Left cardiac atrium (tissue), 4 donors: ENCODE measurements at regions not wholly inside any gene's neighbourhood (a gene's known extent, or its start where the extent isn't known, plus 50 kb on each side); places are given as distances from the start of the nearest gene placed in this dataset.
"Not testable (repeated sequence)": the region's sequence is repeated elsewhere in the genome, so short reads cannot be mapped to it uniquely, and the experiment has no call there.

Source experiments
- ATAC-seq, 2 donors: fragments of 200-7000 bp; cut with Tn5 transposase; one replicate each; pipeline ENCODE4 v1.9.1; 2020; ENCODE audit warnings: mild to moderate bottlenecking in 2 of 2, moderate library complexity in 2 of 2
- DNase-seq: peaks from one replicate; pipeline ENCODE4 v3.0.0-alpha.2; 2020
- intact Hi-C, 2 donors: fragments of 100-400 bp; cut with DNase I; formaldehyde crosslinking; loops; one replicate each; pipeline versions ENCODE4 v1.14.1 to v1.15.1; 2022 to 2023
- donor health status: DM: no; HTN: yes; CAD: no.
- donor health status: DM: no; HTN: yes; CAD: no; lungs with severe emphysema.
- donor health status: DM: yes; HTN: yes; CAD: no.
- donor health status: Dilated cardiomyopathy.

DNA sequence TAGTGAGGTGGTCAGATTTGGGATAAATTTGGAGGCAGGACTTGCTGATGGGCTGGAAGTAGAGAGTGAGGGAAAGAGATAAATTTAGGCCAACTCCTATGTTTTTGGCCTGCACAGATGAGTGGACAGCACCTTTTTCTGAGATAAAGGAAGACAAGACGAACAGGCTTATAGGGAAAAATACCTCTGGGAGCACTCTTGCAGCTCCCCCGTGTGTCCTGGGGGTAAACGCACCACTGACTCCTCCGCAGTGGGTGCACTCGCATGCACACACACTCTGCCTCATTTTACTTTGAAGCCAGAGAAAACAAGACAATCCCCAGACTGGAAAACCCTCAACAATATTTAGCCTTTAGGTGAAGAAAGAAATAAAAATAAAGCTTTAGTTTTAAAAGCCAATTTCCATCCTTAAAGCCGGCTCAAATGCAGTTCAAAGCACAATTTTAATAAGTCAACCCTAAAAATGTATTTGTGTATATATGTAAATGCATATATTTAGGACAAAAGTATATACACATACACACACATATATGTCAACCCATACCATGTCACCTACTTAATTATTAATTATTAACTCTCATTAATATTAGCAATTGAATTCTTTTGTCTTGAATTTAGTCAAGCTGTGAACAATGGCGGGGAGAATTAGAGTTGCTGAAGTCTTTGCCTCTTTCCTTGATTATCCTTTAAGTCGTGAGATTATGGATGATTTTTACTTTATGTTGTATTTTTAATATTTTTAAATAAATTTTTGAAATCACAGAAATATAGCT, 341.8 kb downstream of the ZNF326 start:
- ATAC-seq (no peak), DNase-seq (no peak)
- intact Hi-C loops = no loop called here

DNA sequence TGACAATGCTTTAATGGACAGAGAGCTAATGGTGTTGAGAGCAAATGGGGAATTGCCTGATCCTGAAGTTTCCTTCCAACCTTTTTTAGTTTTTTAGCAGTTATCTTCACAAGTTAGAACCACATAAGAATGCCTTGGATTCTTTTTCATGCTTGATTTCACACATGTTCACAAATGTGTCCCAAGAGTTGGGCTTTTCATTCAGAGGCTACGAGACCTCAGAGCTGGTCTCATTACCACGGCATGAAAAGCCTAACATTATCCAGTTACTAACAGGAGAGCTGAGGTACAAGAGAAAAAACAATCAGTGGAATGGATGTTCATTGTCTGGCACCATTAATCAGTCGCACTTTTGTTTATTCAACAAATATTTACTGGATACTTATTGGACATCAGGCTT, 340.6 kb downstream of the ZNF326 start:
- DNase-seq (no peak), ATAC-seq (no peak)
- intact Hi-C loops = no loop called here

DNA sequence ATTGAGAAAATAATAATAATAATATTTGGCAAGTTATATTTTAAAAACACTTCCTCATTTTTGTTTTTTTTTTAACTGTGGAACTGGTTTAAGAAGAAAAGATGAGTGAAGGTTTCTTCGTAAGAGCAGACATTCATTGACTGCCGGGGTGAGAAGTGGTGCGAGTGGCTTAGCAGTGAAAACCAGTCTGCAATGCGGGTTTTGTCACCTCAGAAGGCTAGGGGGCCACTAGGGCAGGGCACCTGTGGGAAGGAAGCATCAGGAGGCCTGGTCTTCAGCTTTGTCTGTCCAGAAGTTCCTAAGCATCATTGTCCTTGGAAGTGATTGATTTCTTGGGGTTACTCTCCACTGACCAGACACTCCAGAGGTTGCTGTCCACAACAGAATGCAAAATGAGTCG, 339.2 kb downstream of the ZNF326 start:
- intact Hi-C loops = no loop called here
- DNase-seq (no peak), ATAC-seq (no peak)

DNA sequence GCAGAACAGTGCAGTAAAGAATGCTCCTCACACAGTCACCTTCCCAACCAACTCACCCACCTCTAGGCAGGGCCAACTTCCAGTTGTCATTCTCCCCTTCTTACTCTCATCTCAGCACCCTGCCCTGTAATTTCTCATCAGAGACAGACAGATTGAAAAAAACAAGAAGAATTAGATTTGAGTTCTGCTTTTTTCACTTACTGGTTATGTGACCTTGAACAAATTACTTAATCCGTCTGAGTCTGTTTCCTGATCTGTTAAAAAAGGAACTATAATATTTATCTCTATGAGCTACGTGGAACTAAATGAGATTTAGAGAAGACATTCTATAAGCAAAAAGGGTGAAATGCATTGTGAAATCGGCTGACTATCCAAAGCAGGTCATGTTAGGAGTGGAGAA, 330.3 kb downstream of the ZNF326 start:
- intact Hi-C loops = no loop called here
- ATAC-seq (no peak), DNase-seq (no peak)

DNA sequence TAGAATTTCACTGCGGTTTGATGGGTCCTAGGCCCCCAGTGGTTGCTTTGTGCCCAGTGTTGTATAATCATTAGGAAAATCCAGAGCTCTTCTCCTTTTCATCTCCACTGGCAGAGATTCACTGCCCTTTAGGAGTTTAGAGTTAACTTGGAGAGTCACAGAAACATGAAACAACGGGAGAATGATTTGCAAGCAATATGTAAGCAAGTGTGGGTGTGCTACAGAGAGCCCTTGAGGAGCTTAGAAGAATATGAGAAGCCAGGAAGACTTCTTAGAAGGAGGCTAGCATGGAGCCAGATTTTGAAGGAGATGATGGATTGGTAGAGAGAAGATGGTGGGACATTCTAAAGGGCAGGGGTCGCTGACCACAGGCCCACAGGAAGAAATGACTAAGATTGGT, 327.3 kb downstream of the ZNF326 start:
- DNase-seq = no peak
- ATAC-seq = no peak
- intact Hi-C loops = no loop called here

DNA sequence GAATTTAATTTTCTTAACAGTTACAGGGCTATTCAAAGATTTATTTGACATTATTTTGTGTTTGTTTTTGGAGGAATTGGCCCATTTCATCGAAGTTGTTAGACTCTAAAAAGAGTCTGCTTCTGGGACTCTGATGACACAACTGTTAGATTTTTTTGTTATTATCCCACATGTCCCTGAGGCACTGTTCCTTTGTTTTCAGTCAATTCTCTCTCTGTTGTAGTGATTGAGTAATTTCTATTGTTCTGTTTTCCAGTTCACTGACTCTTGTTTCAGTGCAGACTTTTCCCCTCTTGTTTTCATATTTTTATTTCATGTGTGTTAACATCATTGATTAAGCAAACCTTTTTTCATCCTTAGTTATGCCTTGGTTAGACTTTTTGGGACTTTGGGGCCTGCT, 325.0 kb downstream of the ZNF326 start:
- intact Hi-C loops = no loop called here
- DNase-seq (no peak), ATAC-seq (no peak)

DNA sequence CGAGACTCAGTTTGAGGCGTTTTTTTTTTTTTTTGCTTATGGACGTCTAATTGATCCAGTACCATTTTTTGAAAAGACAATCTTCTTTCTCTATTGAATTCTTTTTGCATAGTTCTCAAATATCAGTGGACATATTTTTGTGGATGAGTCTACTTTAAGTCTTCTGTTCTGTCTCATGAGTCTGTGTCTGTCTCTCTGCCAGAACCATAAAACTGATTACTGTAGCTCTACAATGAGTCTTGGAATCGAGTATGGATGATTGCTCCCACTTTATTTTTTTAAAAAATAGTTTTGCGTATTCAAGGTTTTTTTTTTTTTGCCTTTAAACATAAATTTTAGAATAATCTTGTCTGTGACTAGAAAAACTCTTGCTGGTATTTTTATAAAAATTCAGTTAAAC, 323.5 kb downstream of the ZNF326 start:
- intact Hi-C loops = no loop called here
- no peak for ATAC-seq
- DNase-seq = no peak

DNA sequence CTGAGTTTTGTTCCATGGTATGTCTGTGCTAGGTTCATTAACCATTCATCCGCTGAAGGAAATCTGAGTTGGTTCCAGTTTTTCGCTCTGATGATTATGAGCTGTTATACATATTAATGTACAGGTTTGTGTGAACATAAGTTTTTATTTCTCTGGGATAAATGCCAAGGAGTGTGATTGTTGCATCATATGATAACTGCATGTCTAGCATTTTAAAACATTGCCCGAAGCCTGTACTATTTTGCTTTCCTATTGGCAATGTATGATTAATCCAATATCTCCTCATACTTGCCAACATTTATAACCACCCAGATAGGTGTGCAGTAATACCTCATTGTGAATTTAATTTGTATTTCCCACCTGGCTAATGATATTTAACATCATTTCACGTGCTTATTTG, 322.7 kb downstream of the ZNF326 start:
- no peak for DNase-seq
- intact Hi-C loops = no loop called here
- ATAC-seq = no peak

DNA sequence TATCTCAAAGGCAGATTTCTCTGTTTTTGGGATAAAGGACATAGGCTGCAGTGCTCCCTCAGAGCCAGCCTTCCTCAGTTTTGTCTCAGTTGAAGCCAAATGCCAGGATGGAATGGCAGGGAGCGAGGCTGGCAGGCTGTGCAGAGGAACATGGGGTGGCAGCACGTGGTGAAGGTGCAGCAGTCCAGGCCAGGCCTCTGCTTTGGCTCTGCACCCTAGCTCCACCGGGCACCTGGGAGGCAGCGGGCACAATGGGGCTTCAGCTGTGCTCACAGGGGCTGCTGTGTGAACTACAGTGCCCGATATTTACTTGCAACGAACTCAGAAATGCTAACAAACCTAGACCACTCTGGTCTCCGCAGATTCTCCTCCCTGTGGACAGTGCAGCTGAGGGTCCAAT, 319.6 kb downstream of the ZNF326 start:
- DNase-seq = no peak
- no peak for ATAC-seq
- intact Hi-C loops = no loop called here

DNA sequence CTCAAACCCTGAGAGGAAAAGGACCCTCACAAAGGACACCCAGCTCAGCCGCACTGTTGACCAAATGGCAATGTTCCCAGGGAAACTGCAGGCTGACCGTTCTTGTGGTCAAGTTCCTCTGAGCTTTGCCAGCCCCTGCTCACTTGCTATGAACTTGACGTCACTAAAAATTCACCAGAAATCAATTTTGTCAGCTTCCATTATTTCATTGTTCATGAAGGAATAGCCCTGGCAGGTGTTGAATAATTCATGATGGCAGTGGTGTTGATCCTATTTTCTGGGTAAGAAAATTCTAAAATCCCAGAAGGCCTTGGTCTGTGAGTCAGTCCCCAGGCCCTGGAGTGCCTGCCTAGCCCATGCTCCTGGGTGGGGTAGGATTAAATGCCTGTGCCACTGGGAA, 318.9 kb downstream of the ZNF326 start:
- ATAC-seq (no peak), DNase-seq (no peak)
- intact Hi-C loops = no loop called here

DNA sequence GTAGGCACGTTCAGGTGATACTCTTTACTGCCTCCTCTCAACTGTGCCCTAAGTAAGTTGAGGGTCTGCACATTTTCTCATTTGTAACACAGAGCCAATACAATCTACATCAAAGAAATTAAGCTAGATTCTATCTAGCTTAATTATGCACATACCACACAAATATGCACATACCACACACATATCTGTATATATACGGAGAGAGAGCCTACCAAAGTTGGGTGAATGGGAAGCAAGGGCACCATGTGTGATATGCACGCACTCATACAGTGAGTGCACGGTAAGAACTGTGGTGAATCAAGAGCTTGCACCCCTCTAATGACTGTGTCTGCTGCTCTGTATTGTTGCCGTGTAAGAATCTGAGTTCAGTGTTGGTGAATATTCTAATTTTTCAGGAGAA, 314.9 kb downstream of the ZNF326 start:
- DNase-seq = no peak
- no peak for ATAC-seq
- intact Hi-C loops = no loop called here

DNA sequence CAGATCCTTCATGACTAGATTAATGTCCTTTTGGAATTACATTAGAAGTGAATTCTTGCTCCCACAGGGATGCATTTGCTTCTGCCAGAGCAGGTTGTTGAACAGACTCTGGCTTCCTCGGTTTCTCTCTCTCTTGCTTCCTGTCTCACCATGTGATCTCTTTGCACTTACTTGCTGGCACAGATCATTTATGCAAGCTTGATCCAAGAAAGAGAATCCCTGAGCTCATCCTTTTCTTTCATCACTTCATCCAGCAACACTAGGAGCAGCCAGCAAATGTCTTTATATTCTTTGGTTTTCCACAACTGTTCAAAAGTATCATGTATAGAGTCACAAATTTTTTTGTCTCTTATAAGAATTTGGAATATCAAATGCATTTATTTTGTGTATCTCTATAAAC, 313.5 kb downstream of the ZNF326 start:
- no peak for ATAC-seq
- no peak for DNase-seq
- intact Hi-C loops = no loop called here

DNA sequence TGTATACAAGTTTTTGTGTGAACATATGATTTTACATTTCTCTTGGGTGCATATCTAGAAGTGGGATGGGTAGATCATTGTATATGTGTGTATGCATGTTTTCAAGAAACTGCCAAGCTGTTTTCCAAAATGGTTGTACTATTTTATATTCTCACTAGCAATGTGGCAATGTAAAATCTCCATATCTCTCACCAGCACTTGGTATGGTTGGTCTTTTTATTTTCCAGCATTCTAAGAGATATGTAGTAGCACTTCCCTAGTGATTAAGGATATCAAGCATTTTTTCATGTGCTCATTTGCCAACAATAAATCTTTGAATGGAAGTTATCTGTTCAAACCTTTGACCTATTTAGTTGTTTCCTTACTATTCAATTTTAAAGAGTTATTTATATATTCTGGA, 310.7 kb downstream of the ZNF326 start:
- intact Hi-C loops = no loop called here
- ATAC-seq = no peak
- DNase-seq = no peak

DNA sequence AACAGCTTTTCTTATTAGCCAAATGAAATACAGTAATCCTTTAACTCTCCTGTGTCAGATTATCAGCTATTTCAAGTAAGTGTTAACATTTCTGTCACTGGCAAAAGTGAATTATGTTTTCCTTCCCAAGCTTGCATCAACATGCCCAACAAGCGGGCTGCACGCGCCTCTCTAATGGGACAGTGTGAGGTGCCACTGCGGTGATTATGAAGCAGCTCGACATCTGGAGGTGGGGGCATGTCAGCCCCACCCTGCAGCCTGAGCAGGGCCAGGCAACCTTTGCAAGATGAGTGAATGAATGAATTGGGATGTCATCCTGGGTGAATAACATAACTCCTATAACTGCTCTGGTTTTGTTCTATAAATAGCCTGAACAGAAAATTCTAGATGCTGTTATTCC, 301.4 kb downstream of the ZNF326 start:
- ATAC-seq = no peak
- intact Hi-C loops = no loop called here
- no peak for DNase-seq

DNA sequence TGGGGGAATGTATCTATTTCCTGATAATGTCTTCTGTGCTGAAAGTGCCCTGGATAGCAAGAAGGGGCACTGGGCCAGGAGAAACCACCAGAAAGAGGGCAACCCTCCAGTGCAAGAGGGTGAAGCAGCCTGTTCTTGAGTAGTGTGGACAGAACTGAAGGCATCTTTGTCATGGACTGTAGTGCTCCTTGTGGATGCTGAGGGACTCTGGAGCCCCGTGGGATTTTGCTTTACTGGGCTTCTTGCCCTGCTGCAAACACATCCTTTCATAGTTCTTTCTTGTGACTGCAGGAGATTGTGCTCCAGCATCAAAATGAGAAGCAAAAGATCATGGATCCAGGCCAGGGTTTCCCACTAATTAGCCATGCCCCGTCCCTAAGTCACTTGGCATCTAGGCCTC, 300.6 kb downstream of the ZNF326 start:
- ATAC-seq (no peak), DNase-seq (no peak)
- intact Hi-C loops = no loop called here

DNA sequence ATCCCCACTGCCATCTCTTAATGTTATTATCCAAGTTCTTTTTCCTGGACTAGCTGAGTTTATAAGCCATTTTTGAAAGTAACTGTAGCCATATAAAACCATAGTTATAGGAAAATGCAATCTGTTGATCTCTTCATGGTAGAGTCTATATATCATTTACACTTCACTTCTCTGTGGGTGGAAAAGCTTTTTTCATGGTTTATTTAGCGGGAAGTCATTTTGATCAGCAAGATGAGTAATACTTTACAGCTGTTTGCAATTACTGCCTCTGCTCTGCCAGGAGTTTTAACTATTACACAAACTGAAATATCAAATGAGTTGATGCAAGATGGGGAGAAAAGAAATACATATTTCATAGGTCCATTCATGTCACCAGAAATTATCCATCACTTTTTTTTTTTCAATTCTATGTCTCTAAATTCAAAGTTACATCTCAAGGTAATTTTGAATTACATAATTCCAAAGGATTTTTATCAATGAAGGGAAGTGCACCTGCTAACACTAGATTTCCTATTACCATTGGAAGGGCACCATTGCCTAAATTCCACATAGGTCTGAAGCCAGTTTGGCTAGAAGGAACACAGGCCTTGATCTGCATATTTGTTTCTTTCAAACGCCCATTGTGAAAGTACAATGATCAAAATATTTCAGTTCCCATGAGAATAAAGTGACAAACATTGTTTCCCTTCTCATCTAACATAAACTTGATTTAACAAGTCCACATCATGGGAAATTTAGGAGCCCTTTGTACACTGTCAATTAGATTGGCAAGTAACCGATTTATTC, 296.7 kb downstream of the ZNF326 start:
- DNase-seq (no peak), ATAC-seq (no peak)
- intact Hi-C loops = no loop called here

DNA sequence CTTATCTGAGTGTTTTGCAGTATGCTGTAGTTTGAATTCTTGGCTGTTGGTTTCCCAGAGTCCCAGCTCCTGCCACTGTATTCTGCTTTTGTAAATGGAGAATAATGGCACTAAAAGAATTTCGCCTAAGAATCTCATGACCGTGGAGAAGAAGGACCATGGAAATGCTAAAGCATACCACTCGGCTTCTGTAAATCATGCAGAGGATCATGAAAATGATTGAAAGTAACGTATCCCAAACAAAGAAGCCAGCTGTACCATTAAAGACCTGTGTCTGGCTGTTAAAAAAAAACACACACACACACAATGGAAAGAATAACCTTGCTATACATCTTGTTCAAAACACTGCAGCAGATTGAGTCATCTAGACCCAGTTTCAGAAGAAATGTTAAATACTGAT, 287.9 kb downstream of the ZNF326 start:
- DNase-seq (no peak), ATAC-seq (no peak)
- intact Hi-C loops = no loop called here

DNA sequence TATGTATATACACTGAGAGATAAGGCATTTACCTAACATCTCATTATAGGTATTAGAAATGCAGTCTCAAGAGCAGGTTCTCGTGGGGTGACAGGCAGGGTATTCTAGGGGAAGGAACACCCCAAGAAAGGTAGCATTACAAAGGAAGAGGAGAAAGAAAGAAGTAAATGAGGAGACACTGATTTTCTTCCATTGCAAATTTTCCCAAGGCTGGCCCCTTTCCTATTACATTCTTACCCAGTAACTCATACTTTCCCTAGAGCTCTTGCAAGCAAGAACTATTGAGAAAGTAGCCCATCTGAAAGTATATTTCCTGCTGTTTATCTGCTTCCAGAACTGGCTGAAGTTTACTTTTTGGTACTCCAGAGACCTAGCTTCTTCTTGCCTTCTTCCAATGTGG, 287.0 kb downstream of the ZNF326 start:
- DNase-seq, ATAC-seq, intact Hi-C loops: not testable (repeated sequence)

DNA sequence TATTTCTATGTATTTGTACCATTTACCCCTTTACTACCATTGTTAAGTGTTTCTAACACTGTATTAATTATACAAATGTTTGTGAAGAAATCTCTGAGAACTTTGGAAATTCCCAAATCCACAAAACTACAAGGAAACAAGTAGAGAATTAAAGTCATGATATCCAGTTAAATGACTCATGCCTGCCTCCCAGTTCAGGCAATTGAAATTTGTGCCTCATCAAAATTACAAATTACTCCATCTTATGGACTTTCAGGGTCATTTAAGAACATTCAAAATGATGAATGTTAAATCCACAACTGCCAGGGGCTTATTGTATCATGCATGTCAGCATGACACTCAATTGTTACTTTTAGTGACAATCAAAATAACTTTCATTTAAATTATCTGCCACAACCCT, 282.4 kb downstream of the ZNF326 start:
- DNase-seq (no peak), ATAC-seq (no peak)
- intact Hi-C loops = no loop called here

DNA sequence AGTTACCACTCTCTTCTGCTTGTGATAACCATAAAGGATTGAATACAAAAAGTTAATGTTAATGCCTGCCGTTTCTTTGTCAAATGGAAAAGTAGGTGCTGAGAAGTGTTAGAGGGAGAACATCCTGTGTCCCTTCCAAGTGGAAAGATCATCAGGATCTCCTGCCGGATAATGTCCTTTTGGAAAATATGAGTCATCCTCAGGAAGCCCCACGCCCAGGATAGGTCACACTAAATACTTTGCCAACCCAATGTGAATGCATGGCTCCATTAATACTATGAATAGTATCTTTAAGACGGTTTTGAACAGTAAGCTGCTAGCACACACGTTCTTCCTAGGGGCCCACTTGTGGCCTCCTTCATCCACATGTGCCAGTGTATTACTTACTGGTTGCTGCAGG, 279.5 kb downstream of the ZNF326 start:
- peak in 1 of 2 donors; percentile 39 for ATAC-seq
- intact Hi-C loops = no loop called here
- no peak for DNase-seq

DNA sequence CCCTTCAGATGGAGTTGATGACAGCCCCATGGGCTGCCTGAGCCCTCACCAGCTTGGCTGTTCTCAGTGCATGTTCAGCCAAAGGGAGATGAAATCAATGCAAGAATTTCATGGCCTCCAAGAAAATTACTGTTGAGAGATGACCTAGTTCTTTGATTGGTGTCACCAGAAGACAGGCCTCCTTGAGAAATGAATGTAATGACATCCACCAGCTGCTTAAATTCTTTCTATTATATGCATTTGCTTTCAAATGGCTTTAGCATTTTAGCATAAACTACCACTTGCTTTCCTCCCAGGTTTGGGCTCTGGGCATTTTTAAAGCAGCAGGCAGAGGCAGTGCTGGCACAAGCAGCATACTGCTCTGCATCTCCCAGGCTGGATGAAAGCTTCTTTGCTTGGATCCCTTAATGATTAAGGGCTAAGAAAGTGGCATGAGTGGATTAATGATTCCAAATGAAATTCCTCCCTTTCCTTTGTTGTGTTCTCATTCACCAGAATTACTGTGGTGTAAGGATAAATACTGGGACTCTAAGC, 278.4 kb downstream of the ZNF326 start:
- DNase-seq = no peak
- ATAC-seq = no peak
- intact Hi-C loops = no loop called here
